ENCODE measurements at regions not wholly inside any gene's neighbourhood (a gene's known extent, or its start where the extent isn't known, plus 50 kb on each side); places are given as distances from the start of the nearest gene placed in this dataset.
A peak's percentile ranks its signal among the peaks of the same experiment; 100 is the strongest.

DNA sequence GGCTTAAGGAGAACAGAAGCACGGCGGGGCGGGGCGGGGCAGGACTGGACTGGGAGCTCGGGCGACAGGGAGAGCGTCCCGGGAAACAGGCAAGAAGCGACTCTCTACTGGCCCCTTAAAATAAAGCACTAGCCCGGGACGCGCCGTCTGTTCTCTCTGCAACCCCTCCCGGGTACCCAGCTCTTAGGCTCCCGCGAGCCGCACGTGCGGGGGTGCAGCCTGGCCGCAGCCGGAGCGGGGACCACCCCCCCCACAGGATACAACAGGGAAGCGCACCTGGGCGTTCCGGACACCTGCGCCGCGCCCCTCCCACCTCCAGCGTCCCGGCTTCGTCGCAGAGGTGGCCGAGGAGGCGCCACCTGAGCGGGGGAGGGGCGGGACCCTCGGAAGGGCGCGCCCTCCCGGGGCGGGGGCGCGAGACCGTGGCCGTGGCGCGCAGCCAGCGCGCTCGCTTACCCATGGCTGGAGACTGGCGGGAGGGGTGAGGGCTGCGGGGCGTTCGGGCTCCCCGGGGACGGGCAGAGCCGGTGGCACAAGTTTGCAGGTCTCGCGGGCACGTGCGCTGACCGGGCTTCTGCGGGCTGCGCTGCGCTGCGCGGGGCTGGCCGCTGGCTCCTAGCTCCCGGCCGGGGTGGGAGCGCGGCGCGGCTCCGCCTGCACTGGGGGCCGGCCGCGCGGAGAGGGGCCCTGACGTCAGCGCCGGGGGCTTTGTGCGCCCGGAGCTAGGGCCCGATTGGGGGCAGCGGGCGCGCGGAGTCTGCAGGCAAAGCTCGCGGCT is 91.5 kb downstream of the GEMIN8 start:
- no peaks in the 10 kb centered on the region for H3K79me2 ChIP-seq (ENCODE audit: control insufficient read depth, insufficient read depth, low read length)
- intact Hi-C loops (cut with micrococcal nuclease), result no loop called here
- CTCF ChIA-PET, result no interaction called here
- ATAC-seq (ENCODE audit: low read depth) (peak; percentile 57), DNase-seq (peak; percentile 35)
- peak overlapping the region; percentile 61 for H2AFZ ChIP-seq (ENCODE audit: insufficient read depth, low read depth, low read length, poor library complexity, severe bottlenecking)
- H3K9me3 ChIP-seq (ENCODE audit: control extremely low read depth in 1 of 3, control insufficient read depth in 2 of 3, insufficient read depth in 1 of 3, low read length in 2 of 3), result no peaks in the 10 kb centered on the region
- Mint-ChIP-seq H3K4me1 (peaks cover 12% of the 10 kb centered on the region), H3K27ac (no peak overlapping the region), H3K9me3 (ENCODE audit: insufficient read depth) (no peaks in the 10 kb centered on the region), H3K27me3 (peaks cover 17% of the 10 kb centered on the region), H3K4me3 (peak overlapping the region; percentile 70)
- peak overlapping the region; percentile 58 for H3K9ac ChIP-seq (ENCODE audit: low read length)
- H3K27ac ChIP-seq (ENCODE audit: low read length in 2 of 2), result no peak overlapping the region
- under 1% methylated on average over 73 of the region's 91 CpGs for WGBS (ENCODE audit: insufficient coverage)
- peak overlapping the region in 4 of 5 experiments; percentile 34 to 48 (median 38) for H3K4me3 ChIP-seq (ENCODE audit: control extremely low read depth in 1 of 5, extremely low read depth in 1 of 5, insufficient read depth in 1 of 5, low read depth in 2 of 5, low read length in 4 of 5)
- peaks cover 9 to 10% of the 10 kb centered on the region in 2 donors for H3K4me1 ChIP-seq (ENCODE audit: control insufficient read depth in 2 of 2, insufficient read depth in 2 of 2, low read length in 2 of 2)
- H3K4me2 ChIP-seq (replicated peaks; ENCODE audit: low read depth, low read length, poor library complexity, severe bottlenecking), result peak overlapping the region; percentile 81
- TF ChIP-seq, protein P1, sequence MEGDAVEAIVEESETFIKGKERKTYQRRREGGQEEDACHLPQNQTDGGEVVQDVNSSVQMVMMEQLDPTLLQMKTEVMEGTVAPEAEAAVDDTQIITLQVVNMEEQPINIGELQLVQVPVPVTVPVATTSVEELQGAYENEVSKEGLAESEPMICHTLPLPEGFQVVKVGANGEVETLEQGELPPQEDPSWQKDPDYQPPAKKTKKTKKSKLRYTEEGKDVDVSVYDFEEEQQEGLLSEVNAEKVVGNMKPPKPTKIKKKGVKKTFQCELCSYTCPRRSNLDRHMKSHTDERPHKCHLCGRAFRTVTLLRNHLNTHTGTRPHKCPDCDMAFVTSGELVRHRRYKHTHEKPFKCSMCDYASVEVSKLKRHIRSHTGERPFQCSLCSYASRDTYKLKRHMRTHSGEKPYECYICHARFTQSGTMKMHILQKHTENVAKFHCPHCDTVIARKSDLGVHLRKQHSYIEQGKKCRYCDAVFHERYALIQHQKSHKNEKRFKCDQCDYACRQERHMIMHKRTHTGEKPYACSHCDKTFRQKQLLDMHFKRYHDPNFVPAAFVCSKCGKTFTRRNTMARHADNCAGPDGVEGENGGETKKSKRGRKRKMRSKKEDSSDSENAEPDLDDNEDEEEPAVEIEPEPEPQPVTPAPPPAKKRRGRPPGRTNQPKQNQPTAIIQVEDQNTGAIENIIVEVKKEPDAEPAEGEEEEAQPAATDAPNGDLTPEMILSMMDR (IDR thresholded peaks at IDR 0.05), result no peak
- no peak for TF ChIP-seq EZH2 (IDR thresholded peaks at IDR 0.05; ENCODE audit: borderline replicate concordance, insufficient read depth, low read depth, low read length, poor library complexity, severe bottlenecking)
- H3K36me3 ChIP-seq (replicated peaks in 1 of 2; ENCODE audit: control extremely low read depth in 1 of 2, control insufficient read depth in 1 of 2, extremely low read depth in 1 of 2, insufficient read depth in 2 of 2, low read length in 1 of 2), result no peaks in the 10 kb centered on the region
- H4K20me1 ChIP-seq (ENCODE audit: control insufficient read depth, insufficient read depth, low read length, poor library complexity, severe bottlenecking), result no peaks in the 10 kb centered on the region
- POLR2A ChIA-PET, result no interaction called here
- H3K27me3 ChIP-seq (replicated peaks in 1 of 4; ENCODE audit: control extremely low read depth in 1 of 4, control insufficient read depth in 3 of 4, insufficient read depth in 4 of 4, low read length in 3 of 4), result peaks cover 0 to 27% (median 9%) of the 10 kb centered on the region in 4 experiments

DNA sequence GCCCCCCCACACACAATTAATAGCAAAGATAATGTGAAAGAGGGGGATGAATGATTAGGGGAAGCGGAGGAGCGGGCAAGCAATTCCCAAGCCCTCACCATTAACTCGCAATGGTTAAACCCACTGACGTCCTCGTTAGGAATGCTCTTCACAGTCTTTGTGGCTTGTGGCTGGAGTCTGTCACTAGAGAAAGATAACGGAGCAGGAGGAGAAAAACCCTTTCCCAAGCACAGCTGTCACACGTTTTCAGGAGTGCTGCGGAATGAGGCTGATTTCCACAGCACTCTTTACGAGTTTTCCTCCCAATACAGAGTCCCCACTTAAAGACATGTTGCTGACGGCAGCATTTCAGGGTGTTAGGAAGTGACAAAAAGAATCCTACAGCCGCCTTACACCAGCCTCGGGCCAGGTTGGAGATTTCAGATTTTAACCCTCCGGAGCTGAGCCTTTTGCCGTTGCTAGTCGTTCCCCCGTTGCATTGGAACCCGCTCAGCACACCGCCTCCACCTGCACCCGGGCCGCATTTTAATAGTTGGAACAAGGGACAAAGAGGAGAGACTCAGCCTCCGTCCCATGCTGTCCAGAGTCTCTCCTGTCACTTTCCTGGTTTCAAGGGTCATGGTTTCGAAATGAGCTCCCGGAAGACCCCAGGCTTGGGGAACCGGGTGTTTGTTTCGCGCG is 92.2 kb downstream of the GEMIN8 start:
- Histone ChIP-seq H3K79me2 (ENCODE audit: control insufficient read depth, insufficient read depth, low read length) (no peaks in the 10 kb centered on the region), H3K27ac (ENCODE audit: low read length in 2 of 2) (no peak overlapping the region), H2AFZ (ENCODE audit: insufficient read depth, low read depth, low read length, poor library complexity, severe bottlenecking) (peak overlapping the region; percentile 61), H3K9me3 (ENCODE audit: control extremely low read depth in 1 of 3, control insufficient read depth in 2 of 3, insufficient read depth in 1 of 3, low read length in 2 of 3) (no peaks in the 10 kb centered on the region), H3K4me1 (ENCODE audit: control insufficient read depth in 2 of 2, insufficient read depth in 2 of 2, low read length in 2 of 2) (peaks cover 9 to 10% of the 10 kb centered on the region in 2 donors), H3K4me2 (replicated peaks; ENCODE audit: low read depth, low read length, poor library complexity, severe bottlenecking) (peak overlapping the region; percentile 81), H4K20me1 (ENCODE audit: control insufficient read depth, insufficient read depth, low read length, poor library complexity, severe bottlenecking) (no peaks in the 10 kb centered on the region), H3K36me3 (replicated peaks in 1 of 2; ENCODE audit: control extremely low read depth in 1 of 2, control insufficient read depth in 1 of 2, extremely low read depth in 1 of 2, insufficient read depth in 2 of 2, low read length in 1 of 2) (no peaks in the 10 kb centered on the region), H3K4me3 (ENCODE audit: control extremely low read depth in 1 of 5, extremely low read depth in 1 of 5, insufficient read depth in 1 of 5, low read depth in 2 of 5, low read length in 4 of 5) (peak overlapping the region in 4 of 5 experiments; percentile 34 to 48 (median 38)), H3K27me3 (replicated peaks in 1 of 4; ENCODE audit: control extremely low read depth in 1 of 4, control insufficient read depth in 3 of 4, insufficient read depth in 4 of 4, low read length in 3 of 4) (peaks cover 0 to 27% (median 9%) of the 10 kb centered on the region in 4 experiments), H3K9ac (ENCODE audit: low read length) (peak overlapping the region; percentile 58)
- Mint-ChIP-seq H3K27ac (no peak overlapping the region), H3K27me3 (peaks cover 17% of the 10 kb centered on the region), H3K9me3 (ENCODE audit: insufficient read depth) (no peaks in the 10 kb centered on the region), H3K4me3 (peak overlapping the region; percentile 70), H3K4me1 (peaks cover 12% of the 10 kb centered on the region)
- ChIA-PET CTCF (no interaction called here), POLR2A (no interaction called here)
- TF ChIP-seq, protein P1 (IDR thresholded peaks at IDR 0.05), result no peak
- no peak for TF ChIP-seq EZH2 (IDR thresholded peaks at IDR 0.05; ENCODE audit: borderline replicate concordance, insufficient read depth, low read depth, low read length, poor library complexity, severe bottlenecking)
- ATAC-seq (ENCODE audit: low read depth) (no peak), DNase-seq (no peak)
- 2% methylated on average over 16 of the region's 27 CpGs for WGBS (ENCODE audit: insufficient coverage)
- intact Hi-C loops (cut with micrococcal nuclease), result no loop called here

All from B cell (primary cell).